ENCODE measurements at regions not wholly inside any gene's neighbourhood (a gene's known extent, or its start where the extent isn't known, plus 50 kb on each side); places are given as distances from the start of the nearest gene placed in this dataset.

DNA sequence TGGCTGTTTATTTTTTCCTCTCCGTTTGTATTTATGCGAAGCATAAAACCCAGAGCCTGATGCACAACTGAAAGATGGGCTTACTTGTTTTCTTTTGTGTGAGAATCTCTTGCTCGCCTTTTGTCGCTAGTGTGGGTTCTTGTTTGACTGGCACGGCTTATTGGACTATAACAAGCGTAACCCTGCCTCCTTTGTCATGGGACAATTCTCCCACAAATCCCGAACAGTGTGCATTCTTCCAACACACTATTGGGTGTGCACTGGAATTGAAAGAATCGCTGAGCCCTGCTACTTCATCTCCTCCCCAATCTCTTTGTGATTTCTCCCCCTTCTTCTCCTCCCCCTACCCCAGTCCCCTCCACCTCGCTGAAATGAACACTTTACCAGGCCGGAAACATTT lies 110.8 kb downstream of the ZIC5 start:
- H3K4me3 Mint-ChIP-seq, result no peak overlapping the region
- H3K4me1 Mint-ChIP-seq, result peaks cover 4% of the 10 kb centered on the region
- no peaks in the 10 kb centered on the region for H3K9me3 Mint-ChIP-seq
- no peaks in the 10 kb centered on the region for H3K27me3 Mint-ChIP-seq
- peaks cover 25% of the 10 kb centered on the region for H3K36me3 Mint-ChIP-seq
- ATAC-seq (ENCODE audit: low read depth) (no peak), DNase-seq (ENCODE audit: low spot score in 2 of 2) (no peak)
- H3K27ac Mint-ChIP-seq, result no peak overlapping the region

GRCh38 chr13:99859178-99860177 lies 112.1 kb downstream of the ZIC5 start:
- H3K36me3 Mint-ChIP-seq, result peaks cover 20% of the 10 kb centered on the region
- no peaks in the 10 kb centered on the region for H3K9me3 Mint-ChIP-seq
- no peak for ATAC-seq (ENCODE audit: low read depth)
- no peak for DNase-seq (ENCODE audit: low spot score in 2 of 2)
- no peak overlapping the region for H3K4me3 Mint-ChIP-seq
- peaks cover 4% of the 10 kb centered on the region for H3K4me1 Mint-ChIP-seq
- H3K27ac Mint-ChIP-seq, result no peak overlapping the region
- no peaks in the 10 kb centered on the region for H3K27me3 Mint-ChIP-seq

GRCh38 chr13:99857738-99858137 lies 113.8 kb downstream of the ZIC5 start:
- ATAC-seq (ENCODE audit: low read depth) (no peak), DNase-seq (ENCODE audit: low spot score in 2 of 2) (no peak)
- Mint-ChIP-seq H3K9me3 (no peaks in the 10 kb centered on the region), H3K4me1 (peaks cover 4% of the 10 kb centered on the region), H3K36me3 (peaks cover 16% of the 10 kb centered on the region), H3K4me3 (no peak overlapping the region), H3K27me3 (no peaks in the 10 kb centered on the region), H3K27ac (no peak overlapping the region)

DNA sequence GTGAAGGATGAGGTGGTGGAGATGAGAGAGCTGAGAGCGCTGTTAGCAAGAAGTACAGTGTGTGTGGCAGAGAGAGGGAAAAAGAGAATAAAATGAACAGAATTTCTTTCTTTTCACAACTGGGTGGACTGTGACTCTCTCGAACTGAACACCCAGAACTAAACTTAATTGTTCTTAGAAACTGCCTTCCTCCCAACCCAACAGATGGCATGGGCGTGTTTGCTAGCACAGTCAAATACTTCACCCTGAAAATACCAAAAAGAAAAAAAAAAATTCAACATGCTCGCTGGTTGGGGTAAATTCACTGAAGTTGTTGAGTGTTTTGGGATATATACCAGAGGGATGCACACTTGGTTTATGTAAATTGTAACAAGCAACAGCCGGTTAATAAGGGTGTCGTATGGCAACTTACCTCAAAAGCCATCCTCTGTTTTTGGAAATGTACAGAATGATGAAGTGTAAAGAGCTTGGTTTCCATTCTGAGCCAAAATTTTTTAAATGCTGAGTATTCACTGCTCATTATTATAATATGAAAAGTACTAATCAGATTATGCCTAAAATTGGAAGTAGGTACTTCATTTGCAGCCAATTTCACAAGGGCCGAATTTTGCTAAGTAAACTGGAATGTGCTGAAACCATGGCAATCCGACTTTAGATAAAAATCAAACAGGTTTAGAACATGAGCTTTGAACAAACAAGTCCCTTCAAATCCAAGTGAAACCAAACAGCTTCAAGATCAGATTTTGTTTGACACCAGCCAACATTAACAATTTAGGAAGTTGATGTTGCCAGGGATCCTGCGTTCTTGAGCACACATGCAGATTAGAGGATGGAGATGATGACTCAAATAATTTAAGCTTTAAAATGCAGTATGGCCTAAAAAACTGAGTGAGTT lies 115.8 kb downstream of the ZIC5 start:
- DNase-seq (ENCODE audit: low spot score in 2 of 2) (no peak), ATAC-seq (ENCODE audit: low read depth) (no peak)
- no peak overlapping the region for H3K4me3 Mint-ChIP-seq
- H3K36me3 Mint-ChIP-seq, result peaks cover 17% of the 10 kb centered on the region
- no peaks in the 10 kb centered on the region for H3K9me3 Mint-ChIP-seq
- H3K4me1 Mint-ChIP-seq, result peaks cover 4% of the 10 kb centered on the region
- H3K27ac Mint-ChIP-seq, result no peak overlapping the region
- H3K27me3 Mint-ChIP-seq, result no peaks in the 10 kb centered on the region

- no peak overlapping the region for H3K27ac Mint-ChIP-seq
These were observed 117.2 kb downstream of the ZIC5 start for GRCh38 chr13:99854366-99854765.

DNA sequence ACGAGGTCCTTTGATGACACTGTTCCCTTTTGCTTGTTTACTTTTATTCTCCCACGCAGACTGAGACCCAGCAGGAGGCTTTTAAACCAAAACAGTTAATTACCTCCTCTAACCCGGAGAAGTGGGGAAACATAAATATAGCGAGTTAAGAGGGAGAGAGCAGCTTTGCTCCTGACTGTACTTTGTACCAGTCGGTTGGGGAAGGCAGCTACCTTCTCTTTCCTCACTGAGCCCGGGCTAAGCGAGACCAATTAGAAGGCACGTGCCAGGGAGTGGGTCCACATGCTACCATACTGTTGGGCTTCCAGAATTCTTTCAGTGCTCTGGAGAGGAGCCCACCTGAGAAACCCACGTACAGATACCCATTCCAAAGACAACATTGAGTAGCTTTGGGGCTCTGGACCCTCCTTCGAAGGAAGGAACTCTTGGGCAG lies 124.2 kb downstream of the ZIC5 start:
- Mint-ChIP-seq H3K4me1 (no peaks in the 10 kb centered on the region), H3K9me3 (no peaks in the 10 kb centered on the region), H3K36me3 (peaks cover 11% of the 10 kb centered on the region), H3K27me3 (no peaks in the 10 kb centered on the region), H3K27ac (no peak overlapping the region), H3K4me3 (no peak overlapping the region)
- DNase-seq (ENCODE audit: low spot score in 2 of 2) (no peak), ATAC-seq (ENCODE audit: low read depth) (no peak)

More at GRCh38 chr13:99854366-99854765, 117.2 kb downstream of the ZIC5 start:
- Mint-ChIP-seq H3K27me3 (no peaks in the 10 kb centered on the region), H3K9me3 (no peaks in the 10 kb centered on the region), H3K36me3 (peaks cover 18% of the 10 kb centered on the region), H3K4me1 (no peaks in the 10 kb centered on the region), H3K4me3 (no peak overlapping the region)
- DNase-seq (ENCODE audit: low spot score in 2 of 2), result no peak
- no peak for ATAC-seq (ENCODE audit: low read depth)

- Mint-ChIP-seq H3K36me3 (peaks cover 13% of the 10 kb centered on the region), H3K4me3 (no peak overlapping the region), H3K4me1 (no peaks in the 10 kb centered on the region), H3K27ac (no peak overlapping the region), H3K27me3 (no peaks in the 10 kb centered on the region), H3K9me3 (no peaks in the 10 kb centered on the region)
- no peak for DNase-seq (ENCODE audit: low spot score in 2 of 2)
- no peak for ATAC-seq (ENCODE audit: low read depth)
These were observed 126.2 kb downstream of the ZIC5 start for GRCh38 chr13:99845161-99845874.

DNA sequence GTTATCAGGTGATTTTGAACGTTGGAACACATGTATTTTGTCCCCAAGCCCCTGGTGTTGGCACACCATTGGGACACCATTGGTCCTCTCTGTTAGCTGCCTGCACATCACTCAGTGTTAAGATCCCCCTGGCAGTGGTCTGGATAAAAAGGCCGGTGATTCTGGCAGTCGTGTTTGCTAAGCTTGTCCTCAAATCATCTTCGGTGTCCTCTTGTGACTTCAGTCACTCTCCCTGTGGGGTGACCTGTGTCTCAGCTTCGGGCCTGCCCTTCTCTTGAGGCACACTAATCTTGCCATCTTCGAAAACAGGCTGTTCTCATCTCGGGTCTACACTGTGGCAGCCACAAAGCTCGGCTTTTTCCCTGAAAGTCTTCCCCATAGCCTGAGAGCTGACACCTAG lies 127.1 kb downstream of the ZIC5 start:
- Mint-ChIP-seq H3K4me1 (no peaks in the 10 kb centered on the region), H3K27me3 (no peaks in the 10 kb centered on the region), H3K9me3 (no peaks in the 10 kb centered on the region), H3K4me3 (no peak overlapping the region), H3K36me3 (peaks cover 11% of the 10 kb centered on the region), H3K27ac (no peak overlapping the region)
- ATAC-seq (ENCODE audit: low read depth), result no peak
- DNase-seq (ENCODE audit: low spot score in 2 of 2), result no peak

- Mint-ChIP-seq H3K27ac (no peak overlapping the region), H3K4me3 (no peak overlapping the region), H3K27me3 (no peaks in the 10 kb centered on the region), H3K36me3 (peaks cover 13% of the 10 kb centered on the region), H3K9me3 (no peaks in the 10 kb centered on the region), H3K4me1 (no peaks in the 10 kb centered on the region)
- DNase-seq (ENCODE audit: low spot score in 2 of 2), result no peak
- no peak for ATAC-seq (ENCODE audit: low read depth)
These were observed 127.7 kb downstream of the ZIC5 start for GRCh38 chr13:99843872-99844271.

GRCh38 chr13:99842405-99842804 lies 129.2 kb downstream of the ZIC5 start:
- no peaks in the 10 kb centered on the region for H3K9me3 Mint-ChIP-seq
- peaks cover 15% of the 10 kb centered on the region for H3K36me3 Mint-ChIP-seq
- H3K4me3 Mint-ChIP-seq, result no peak overlapping the region
- DNase-seq (ENCODE audit: low spot score in 2 of 2) (no peak), ATAC-seq (ENCODE audit: low read depth) (no peak)
- H3K4me1 Mint-ChIP-seq, result no peaks in the 10 kb centered on the region
- H3K27me3 Mint-ChIP-seq, result no peaks in the 10 kb centered on the region
- H3K27ac Mint-ChIP-seq, result no peak overlapping the region

GRCh38 chr13:99836291-99836690 lies 135.3 kb downstream of the ZIC5 start:
- Mint-ChIP-seq H3K4me1 (no peaks in the 10 kb centered on the region), H3K36me3 (peaks cover 19% of the 10 kb centered on the region), H3K27ac (no peak overlapping the region), H3K27me3 (no peaks in the 10 kb centered on the region), H3K9me3 (no peaks in the 10 kb centered on the region), H3K4me3 (no peak overlapping the region)
- no peak for ATAC-seq (ENCODE audit: low read depth)
- no peak for DNase-seq (ENCODE audit: low spot score in 2 of 2)

DNA sequence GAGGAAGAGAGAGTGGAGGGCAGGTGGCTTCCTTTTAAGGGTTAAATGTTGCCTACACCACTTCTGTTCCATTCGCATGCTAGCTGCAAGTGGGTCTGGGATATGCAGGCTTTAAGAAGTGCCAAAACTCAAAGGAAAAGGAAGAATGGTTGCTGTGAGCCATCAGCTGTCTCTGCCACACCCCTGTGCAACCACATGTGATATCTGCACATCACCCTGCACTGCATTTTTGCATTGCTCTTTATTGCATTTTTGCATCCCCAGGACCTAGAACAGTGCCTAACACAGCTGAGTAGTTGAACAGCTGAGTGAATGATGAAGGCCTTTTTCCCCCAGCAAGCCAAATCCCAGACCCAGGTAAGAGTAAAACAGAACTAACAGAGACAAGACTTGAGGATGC lies 136.1 kb downstream of the ZIC5 start:
- Mint-ChIP-seq H3K4me3 (no peak overlapping the region), H3K36me3 (peaks cover 14% of the 10 kb centered on the region), H3K27ac (no peak overlapping the region), H3K4me1 (no peaks in the 10 kb centered on the region), H3K9me3 (no peaks in the 10 kb centered on the region), H3K27me3 (no peaks in the 10 kb centered on the region)
- ATAC-seq (ENCODE audit: low read depth) (no peak), DNase-seq (ENCODE audit: low spot score in 2 of 2) (no peak)

- ATAC-seq (ENCODE audit: low read depth) (no peak), DNase-seq (ENCODE audit: low spot score in 2 of 2) (no peak)
- peaks cover 17% of the 10 kb centered on the region for H3K36me3 Mint-ChIP-seq
- H3K27ac Mint-ChIP-seq, result no peak overlapping the region
- no peaks in the 10 kb centered on the region for H3K9me3 Mint-ChIP-seq
- H3K4me3 Mint-ChIP-seq, result no peak overlapping the region
- no peaks in the 10 kb centered on the region for H3K27me3 Mint-ChIP-seq
- H3K4me1 Mint-ChIP-seq, result no peaks in the 10 kb centered on the region
These were observed 137.3 kb downstream of the ZIC5 start for GRCh38 chr13:99834246-99834645.

- ATAC-seq (ENCODE audit: low read depth), result no peak
- H3K27ac Mint-ChIP-seq, result no peak overlapping the region
- no peaks in the 10 kb centered on the region for H3K27me3 Mint-ChIP-seq
- DNase-seq (ENCODE audit: low spot score in 2 of 2), result no peak
- H3K36me3 Mint-ChIP-seq, result peaks cover 17% of the 10 kb centered on the region
- H3K4me1 Mint-ChIP-seq, result no peaks in the 10 kb centered on the region
- no peaks in the 10 kb centered on the region for H3K9me3 Mint-ChIP-seq
- no peak overlapping the region for H3K4me3 Mint-ChIP-seq
These were observed 139.2 kb downstream of the ZIC5 start for GRCh38 chr13:99832347-99832746.

Data from memory B cell (primary cell).